Activated CD8-positive, alpha-beta memory T cell treated with anti-CD3 and anti-CD28 coated beads, Interleukin-2, amount 10 ng/mL, durations not matched to agents 7 days and 5 days (primary cell): ENCODE measurements at regions not wholly inside any gene's neighbourhood (a gene's known extent, or its start where the extent isn't known, plus 50 kb on each side); places are given as distances from the start of the nearest gene placed in this dataset.
"Not testable (repeated sequence)": the region's sequence is repeated elsewhere in the genome, so short reads cannot be mapped to it uniquely, and the experiment has no call there.

Source experiments
- ATAC-seq: fragments of 150-1000 bp; cut with Tn5 transposase; one replicate; pipeline ENCODE4 v1.10.0; 2021; ENCODE audit warnings: moderate library complexity
- CTCF ChIA-PET: fragments of 350-600 bp; sonication (Branson Sonifier 250); formaldehyde crosslinking; loops from one replicate; lab custom pipeline; 2021; ENCODE audit warnings: antibody characterized with exemption; lab: Charles Lee
- DNase-seq: peaks from one replicate; pipeline ENCODE4 v3.0.0-alpha.2; 2020
- H3K27ac Mint-ChIP-seq: one replicate; pipeline ENCODE4 v1.8.0; 2021; ENCODE audit warnings: mild to moderate bottlenecking, mixed read lengths
- H3K27me3 Mint-ChIP-seq: one replicate; pipeline ENCODE4 v1.8.0; 2021; ENCODE audit warnings: mixed read lengths
- H3K36me3 Mint-ChIP-seq: one replicate; pipeline ENCODE4 v1.8.0; 2021; ENCODE audit warnings: mild to moderate bottlenecking, mixed read lengths
- H3K4me1 Mint-ChIP-seq: one replicate; pipeline ENCODE4 v1.8.0; 2021; ENCODE audit warnings: mixed read lengths
- H3K4me3 Mint-ChIP-seq: one replicate; pipeline ENCODE4 v1.8.0; 2021; ENCODE audit warnings: mild to moderate bottlenecking, moderate library complexity, mixed read lengths
- H3K9me3 Mint-ChIP-seq: one replicate; pipeline ENCODE4 v1.8.0; 2022; ENCODE audit warnings: low read depth, mixed read lengths

- CTCF ChIA-PET: no interaction called here
- H3K9me3 Mint-ChIP-seq: no peaks in the 10 kb centered on the region
- no peaks in the 10 kb centered on the region for H3K27me3 Mint-ChIP-seq
- ATAC-seq (no peak), DNase-seq (no peak)
- no peaks in the 10 kb centered on the region for H3K4me1 Mint-ChIP-seq
- H3K27ac Mint-ChIP-seq: no peak overlapping the region
- no peak overlapping the region for H3K4me3 Mint-ChIP-seq
- H3K36me3 Mint-ChIP-seq: no peaks in the 10 kb centered on the region
Observed at GRCh38 chr5:10892911-10893215, 131.8 kb upstream of the DAP start.

DNA sequence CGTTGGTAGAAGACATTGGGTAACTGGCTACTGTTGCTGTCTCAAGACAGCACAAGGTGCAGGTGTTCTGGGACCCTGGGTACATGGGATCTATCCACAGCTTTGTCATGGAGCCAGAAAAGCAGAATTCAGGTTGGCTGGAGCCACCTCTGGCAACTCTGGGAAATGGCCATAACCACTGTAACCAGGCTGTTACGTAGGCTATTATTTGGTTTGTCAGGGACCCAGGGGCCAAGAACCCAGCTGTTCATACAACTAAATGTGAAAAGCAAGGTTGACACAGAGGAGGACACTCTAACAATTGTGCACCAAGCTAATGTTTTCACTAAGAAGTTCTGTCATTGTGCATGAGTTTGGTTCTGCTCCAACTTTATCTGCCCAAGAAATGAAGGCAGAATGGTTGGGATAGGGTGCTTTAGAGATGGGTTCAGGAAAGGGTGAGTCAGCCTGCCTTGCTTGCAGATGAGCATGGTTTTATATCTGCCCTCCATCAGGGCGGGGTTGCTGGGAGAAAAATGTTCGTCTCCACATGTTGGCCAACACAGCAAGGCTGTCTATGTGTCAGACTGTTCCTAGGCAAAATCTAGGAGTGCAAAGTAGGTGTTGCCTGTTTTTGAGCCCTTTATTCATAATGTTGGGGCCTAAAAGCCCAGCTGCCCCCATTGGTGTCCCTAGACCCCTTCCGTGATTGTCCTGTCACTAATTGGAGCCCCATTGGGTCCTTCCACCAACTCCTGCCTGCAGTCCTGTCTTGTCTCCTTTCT is 131.3 kb upstream of the DAP start:
- Mint-ChIP-seq H3K36me3 (no peaks in the 10 kb centered on the region), H3K9me3 (no peaks in the 10 kb centered on the region), H3K4me1 (no peaks in the 10 kb centered on the region), H3K27ac (no peak overlapping the region), H3K4me3 (no peak overlapping the region), H3K27me3 (no peaks in the 10 kb centered on the region)
- DNase-seq (no peak), ATAC-seq (no peak)
- CTCF ChIA-PET: no interaction called here

DNA sequence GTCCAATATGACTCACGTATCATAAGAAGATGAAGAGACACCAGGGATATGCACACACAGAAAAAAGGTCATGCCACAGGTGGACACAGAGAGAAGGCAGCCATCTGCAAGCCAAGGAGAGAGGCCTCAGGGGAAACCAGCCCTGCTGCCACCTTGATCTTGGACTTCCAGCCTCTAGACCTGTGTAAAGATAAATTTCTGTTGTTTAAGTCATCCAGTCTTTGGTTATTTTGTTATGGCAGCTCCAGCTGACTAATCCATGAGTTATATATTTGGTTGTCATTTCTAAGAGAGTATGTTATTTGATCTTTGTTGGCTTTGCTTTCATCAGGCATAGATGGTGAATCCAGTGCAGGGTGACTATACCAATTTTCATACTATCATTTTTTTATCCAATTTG is 130.2 kb upstream of the DAP start:
- DNase-seq: no peak
- CTCF ChIA-PET: no interaction called here

GRCh38 chr5:10886497-10886896 is 125.5 kb upstream of the DAP start:
- no peaks in the 10 kb centered on the region for H3K9me3 Mint-ChIP-seq
- H3K36me3 Mint-ChIP-seq: no peaks in the 10 kb centered on the region

More for the DNA sequence above, 130.2 kb upstream of the DAP start:
- Mint-ChIP-seq H3K27me3 (no peaks in the 10 kb centered on the region), H3K9me3 (no peaks in the 10 kb centered on the region), H3K36me3 (no peaks in the 10 kb centered on the region), H3K27ac (no peak overlapping the region), H3K4me1 (no peaks in the 10 kb centered on the region), H3K4me3 (no peak overlapping the region)
- ATAC-seq: no peak

GRCh38 chr5:10885026-10885425 is 124.0 kb upstream of the DAP start:
- ATAC-seq: no peak
- no peaks in the 10 kb centered on the region for H3K27me3 Mint-ChIP-seq
- H3K27ac Mint-ChIP-seq: no peak overlapping the region
- no peaks in the 10 kb centered on the region for H3K36me3 Mint-ChIP-seq
- H3K4me1 Mint-ChIP-seq: no peaks in the 10 kb centered on the region
- no peaks in the 10 kb centered on the region for H3K9me3 Mint-ChIP-seq
- H3K4me3 Mint-ChIP-seq: no peak overlapping the region
- DNase-seq: no peak
- CTCF ChIA-PET: no interaction called here

More at GRCh38 chr5:10886497-10886896, 125.5 kb upstream of the DAP start:
- Mint-ChIP-seq H3K4me3 (no peak overlapping the region), H3K4me1 (no peaks in the 10 kb centered on the region), H3K27me3 (no peaks in the 10 kb centered on the region), H3K27ac (no peak overlapping the region)
- CTCF ChIA-PET: no interaction called here
- ATAC-seq: no peak
- no peak for DNase-seq

DNA sequence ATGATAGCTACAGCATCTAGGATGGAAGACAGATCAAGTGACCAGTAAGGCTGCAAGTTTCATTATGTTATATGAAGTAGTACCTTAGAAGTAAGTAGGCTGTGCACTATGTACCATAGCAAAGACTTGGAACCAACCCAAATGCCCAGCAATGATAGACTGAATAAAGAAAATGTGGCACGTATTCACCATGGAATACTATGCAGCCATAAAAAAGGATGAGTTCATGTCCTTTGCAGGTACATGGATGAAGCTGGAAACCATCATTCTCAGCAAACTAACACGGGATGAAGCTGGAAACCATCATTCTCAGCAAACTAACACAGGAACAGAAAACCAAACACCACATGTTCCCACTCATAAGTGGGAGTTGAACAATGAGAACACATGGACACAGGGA is 122.9 kb upstream of the DAP start:
- H3K9me3 Mint-ChIP-seq, H3K27me3 Mint-ChIP-seq, H3K4me3 Mint-ChIP-seq, CTCF ChIA-PET, ATAC-seq, DNase-seq, H3K27ac Mint-ChIP-seq, H3K4me1 Mint-ChIP-seq, H3K36me3 Mint-ChIP-seq: not testable (repeated sequence)

- ATAC-seq (no peak), DNase-seq (no peak)
- Mint-ChIP-seq H3K4me3 (no peak overlapping the region), H3K4me1 (no peaks in the 10 kb centered on the region), H3K9me3 (no peaks in the 10 kb centered on the region), H3K27me3 (peaks cover 11% of the 10 kb centered on the region), H3K27ac (no peak overlapping the region), H3K36me3 (no peaks in the 10 kb centered on the region)
- CTCF ChIA-PET: no interaction called here
Observed at GRCh38 chr5:10880934-10881333, 119.9 kb upstream of the DAP start.

GRCh38 chr5:10876996-10877395 is 116.0 kb upstream of the DAP start:
- CTCF ChIA-PET, DNase-seq, ATAC-seq, H3K4me1 Mint-ChIP-seq, H3K4me3 Mint-ChIP-seq, H3K9me3 Mint-ChIP-seq, H3K36me3 Mint-ChIP-seq, H3K27ac Mint-ChIP-seq: not testable (repeated sequence)
- peaks cover 20% of the 10 kb centered on the region for H3K27me3 Mint-ChIP-seq

- no peaks in the 10 kb centered on the region for H3K9me3 Mint-ChIP-seq
- H3K27ac Mint-ChIP-seq: no peak overlapping the region
- ATAC-seq (no peak), DNase-seq (no peak)
- H3K4me1 Mint-ChIP-seq: no peaks in the 10 kb centered on the region
- H3K27me3 Mint-ChIP-seq: peaks cover 20% of the 10 kb centered on the region
- H3K4me3 Mint-ChIP-seq: no peak overlapping the region
- no peaks in the 10 kb centered on the region for H3K36me3 Mint-ChIP-seq
- CTCF ChIA-PET: interaction anchor here (0.9 kb wide), 1 partner anchor 19 kb away, joined by 4 read pairs; no protein-coding TSS in a partner anchor
Observed at GRCh38 chr5:10876006-10876744, 115.1 kb upstream of the DAP start.

- DNase-seq (no peak), ATAC-seq (no peak)
- no peaks in the 10 kb centered on the region for H3K36me3 Mint-ChIP-seq
- H3K9me3 Mint-ChIP-seq: no peaks in the 10 kb centered on the region
- CTCF ChIA-PET: interaction anchor here (0.9 kb wide), 1 partner anchor 19 kb away, joined by 4 read pairs; no protein-coding TSS in a partner anchor
- H3K27ac Mint-ChIP-seq: no peak overlapping the region
- no peak overlapping the region for H3K4me3 Mint-ChIP-seq
- peaks cover 20% of the 10 kb centered on the region for H3K27me3 Mint-ChIP-seq
- H3K4me1 Mint-ChIP-seq: no peaks in the 10 kb centered on the region
Observed at GRCh38 chr5:10875201-10875768, 114.3 kb upstream of the DAP start.

DNA sequence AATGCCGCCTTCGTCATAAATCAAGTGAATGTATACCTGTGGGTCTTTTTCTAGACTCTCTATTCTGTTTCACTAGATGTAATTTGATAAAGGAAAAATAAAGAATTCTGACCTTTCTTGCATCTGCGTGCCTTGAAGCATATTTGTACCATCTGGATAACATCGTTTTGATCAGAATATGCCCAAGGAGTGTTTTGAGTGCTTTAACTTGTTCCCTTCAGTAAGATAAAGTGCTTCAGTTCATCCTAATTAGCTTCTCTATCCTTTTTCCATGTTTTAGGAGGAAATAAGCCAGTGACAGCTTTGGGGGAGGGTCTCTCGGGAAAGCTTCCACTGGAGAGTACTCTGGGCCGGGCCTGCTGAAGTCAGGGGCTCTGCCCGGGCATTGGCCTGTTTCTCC is 113.5 kb upstream of the DAP start:
- H3K9me3 Mint-ChIP-seq: no peaks in the 10 kb centered on the region
- H3K27ac Mint-ChIP-seq: no peak overlapping the region
- H3K36me3 Mint-ChIP-seq: no peaks in the 10 kb centered on the region
- H3K4me1 Mint-ChIP-seq: no peaks in the 10 kb centered on the region
- no peak for ATAC-seq
- H3K4me3 Mint-ChIP-seq: no peak overlapping the region
- DNase-seq: no peak
- CTCF ChIA-PET: no interaction called here
- H3K27me3 Mint-ChIP-seq: peaks cover 20% of the 10 kb centered on the region

DNA sequence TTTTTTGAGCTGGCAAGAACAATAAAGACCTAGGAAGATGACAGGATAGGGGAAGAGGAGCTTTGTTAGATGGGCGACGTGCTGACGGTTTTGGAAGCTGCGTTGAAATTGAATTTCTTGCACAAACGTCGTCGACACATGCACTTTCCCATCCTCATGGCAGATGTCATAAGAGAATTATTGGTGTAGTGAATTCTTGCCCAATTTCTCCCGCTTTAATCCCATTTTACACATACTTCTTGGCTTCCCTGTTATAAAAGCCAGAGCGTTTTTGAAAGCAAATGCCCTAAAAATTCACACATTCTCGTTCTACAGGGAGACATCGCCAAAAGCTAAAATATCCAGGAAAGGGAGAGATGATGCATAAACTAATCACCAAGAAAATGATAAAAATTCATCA is 109.8 kb upstream of the DAP start:
- H3K27me3 Mint-ChIP-seq: peaks cover 22% of the 10 kb centered on the region
- CTCF ChIA-PET: no interaction called here
- H3K4me3 Mint-ChIP-seq: no peak overlapping the region
- no peaks in the 10 kb centered on the region for H3K9me3 Mint-ChIP-seq
- H3K36me3 Mint-ChIP-seq: no peaks in the 10 kb centered on the region
- DNase-seq (no peak), ATAC-seq (no peak)
- no peaks in the 10 kb centered on the region for H3K4me1 Mint-ChIP-seq
- H3K27ac Mint-ChIP-seq: no peak overlapping the region

DNA sequence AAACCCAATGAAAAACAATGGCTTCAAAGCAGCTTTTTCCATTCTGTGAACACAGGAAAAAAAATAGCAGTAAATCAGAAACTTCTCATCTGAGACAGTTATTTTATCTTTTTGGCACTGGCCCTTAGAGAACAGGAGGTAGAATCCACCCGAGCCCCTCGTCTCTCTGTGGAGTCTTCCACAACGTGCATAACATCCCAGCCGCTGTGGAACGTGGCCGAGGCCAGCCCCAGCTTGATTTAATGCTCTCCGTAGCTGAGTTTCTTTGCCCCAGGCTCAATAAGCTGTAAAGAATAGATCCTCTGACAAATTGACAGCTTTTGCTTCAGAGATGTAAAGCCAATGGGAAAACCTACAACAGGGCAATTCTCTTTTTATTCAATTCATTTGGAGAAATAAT is 107.9 kb upstream of the DAP start:
- Mint-ChIP-seq H3K27me3 (peaks cover 14% of the 10 kb centered on the region), H3K9me3 (no peaks in the 10 kb centered on the region), H3K36me3 (no peaks in the 10 kb centered on the region), H3K27ac (no peak overlapping the region), H3K4me3 (no peak overlapping the region), H3K4me1 (no peaks in the 10 kb centered on the region)
- CTCF ChIA-PET: interaction anchor here (0.9 kb wide), 1 partner anchor 12 kb away, joined by 3 read pairs; no protein-coding TSS in a partner anchor
- no peak for ATAC-seq
- DNase-seq: no peak
